NOMO-1 treated with dmso at 0.1 percent for 144 hours (cell line): ENCODE measurements at regions not wholly inside any gene's neighbourhood (a gene's known extent, or its start where the extent isn't known, plus 50 kb on each side); places are given as distances from the start of the nearest gene placed in this dataset.
"Not testable (repeated sequence)": the region's sequence is repeated elsewhere in the genome, so short reads cannot be mapped to it uniquely, and the experiment has no call there.

ENCODE experiments used
- DNase-seq: peaks from one replicate; lab custom pipeline; 2025; ENCODE audit not compliant: unreplicated experiment; lab: John Stamatoyannopoulos, UW

DNA sequence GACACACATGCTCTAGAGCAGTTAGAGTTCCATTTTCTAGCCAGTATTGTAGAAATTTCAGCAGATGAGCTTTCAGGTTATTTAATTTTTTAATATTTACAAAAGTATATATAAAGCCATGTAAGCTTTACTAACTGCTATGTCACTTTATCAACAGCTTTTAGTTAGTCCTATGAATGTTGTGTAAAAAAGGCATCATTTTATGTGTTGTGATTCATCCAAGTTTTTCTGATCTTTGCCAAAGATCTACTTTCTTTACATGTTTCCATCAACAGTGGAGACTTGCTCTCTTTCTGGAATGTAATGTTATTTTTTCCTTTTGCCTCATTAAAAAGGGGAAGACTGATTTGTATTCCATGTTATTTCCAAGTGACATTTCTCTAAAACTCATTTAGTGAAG lies 125.2 kb upstream of the TFPI start:
- no peak for DNase-seq

DNA sequence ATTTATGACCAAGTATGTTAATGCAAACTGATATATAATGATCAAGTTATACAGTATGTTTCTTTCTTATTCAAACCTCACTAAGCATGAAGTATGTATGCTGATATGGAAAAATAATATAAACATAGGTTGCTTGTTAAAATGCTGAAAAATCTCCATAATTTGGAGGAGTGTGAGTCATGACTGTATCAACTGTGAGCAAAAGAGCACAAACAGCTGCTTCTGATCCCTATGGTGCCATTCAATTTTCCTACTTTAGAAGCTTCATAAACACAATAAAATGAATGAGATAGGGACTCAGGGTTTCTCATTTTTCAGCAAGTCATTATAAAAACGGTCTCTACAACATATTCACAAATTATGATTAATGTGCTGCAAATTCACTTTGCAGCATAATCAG lies 129.9 kb upstream of the TFPI start:
- DNase-seq: no peak

DNA sequence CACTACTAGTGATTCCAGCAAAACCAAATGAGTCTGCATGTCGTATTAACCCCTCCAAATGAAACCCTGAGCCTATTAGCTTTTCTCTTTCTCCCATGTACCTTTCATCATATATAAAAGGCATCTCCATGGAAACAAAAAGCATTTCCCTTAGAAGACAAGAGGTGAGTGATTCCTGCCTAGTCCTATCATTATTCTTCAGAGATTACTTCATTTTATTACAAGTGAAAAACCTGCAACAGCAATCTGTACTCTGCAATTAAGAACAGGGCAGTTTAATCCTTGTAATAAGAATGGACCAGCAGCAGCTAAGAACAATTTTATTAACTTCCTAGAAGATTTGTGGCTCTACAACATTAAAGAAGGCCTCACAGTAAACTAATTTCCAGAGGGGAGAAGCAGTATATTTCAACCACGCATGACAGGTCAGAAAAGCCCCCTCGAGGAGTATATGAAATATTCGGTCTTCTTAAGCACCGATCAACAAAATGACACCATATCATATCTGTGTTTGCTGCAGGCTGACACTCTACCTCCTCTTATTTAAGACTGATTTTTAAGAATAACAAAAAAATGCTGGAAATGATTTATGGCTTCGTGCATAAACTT lies 132.3 kb upstream of the TFPI start:
- no peak for DNase-seq

GRCh38 chr2:187687585-187687984 lies 133.3 kb upstream of the TFPI start:
- DNase-seq: no peak

DNA sequence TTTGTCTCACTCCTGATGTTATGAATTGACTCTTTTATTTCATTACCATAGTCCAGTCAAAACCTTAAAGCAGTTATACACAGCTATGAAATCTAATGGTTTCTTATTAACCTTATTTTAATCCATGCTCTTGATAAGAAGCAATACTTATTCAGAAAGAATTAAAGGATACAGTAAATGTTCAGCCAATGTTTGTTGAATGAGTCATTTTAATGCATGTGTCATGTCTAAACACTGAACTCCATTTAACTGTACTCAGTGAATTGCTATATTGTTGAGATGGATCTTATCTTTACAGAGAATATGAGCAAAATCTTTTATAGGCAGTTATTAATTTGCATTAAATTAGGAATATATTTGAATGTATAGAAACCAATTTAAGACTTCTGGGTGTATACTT lies 135.1 kb upstream of the TFPI start:
- DNase-seq: no peak

- no peak for DNase-seq
These were observed 139.7 kb upstream of the TFPI start for GRCh38 chr2:187693923-187694322.

GRCh38 chr2:187696644-187697043 lies 142.4 kb upstream of the TFPI start:
- DNase-seq: not testable (repeated sequence)

DNA sequence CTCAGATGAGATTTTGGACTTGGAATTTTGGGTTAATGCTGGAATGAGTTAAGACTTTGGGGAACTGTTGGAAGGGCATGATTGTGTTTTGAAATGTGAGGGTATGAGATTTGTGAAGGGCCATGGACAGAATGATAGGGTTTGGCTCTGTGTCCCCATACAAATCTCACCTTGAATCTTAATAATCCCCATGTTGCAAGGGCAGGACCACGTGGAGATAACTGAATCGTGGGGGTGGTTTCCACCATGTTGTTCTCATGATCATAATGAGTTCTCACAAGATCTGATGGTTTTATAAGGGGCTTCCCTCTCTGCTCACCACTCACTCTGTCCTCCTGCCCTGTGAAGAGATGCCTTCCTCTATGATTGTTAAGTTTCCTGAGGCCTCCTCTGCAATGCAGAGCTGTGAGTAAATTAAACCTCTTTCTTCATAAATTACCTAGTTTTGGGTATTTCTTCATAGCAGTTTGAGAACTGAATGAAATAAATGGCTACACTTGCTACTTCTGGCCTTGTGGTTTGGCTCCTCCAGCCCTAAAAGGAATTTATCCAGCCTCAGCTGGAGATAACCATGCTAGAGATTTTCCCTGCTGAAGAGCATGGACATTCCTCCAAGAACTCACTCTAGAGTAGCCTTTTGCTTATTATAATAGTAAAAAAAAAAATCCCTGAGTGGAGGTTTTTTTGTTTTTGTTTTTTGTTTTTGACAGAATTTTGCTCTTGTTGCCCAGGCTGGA lies 144.3 kb upstream of the TFPI start:
- DNase-seq: no peak

DNA sequence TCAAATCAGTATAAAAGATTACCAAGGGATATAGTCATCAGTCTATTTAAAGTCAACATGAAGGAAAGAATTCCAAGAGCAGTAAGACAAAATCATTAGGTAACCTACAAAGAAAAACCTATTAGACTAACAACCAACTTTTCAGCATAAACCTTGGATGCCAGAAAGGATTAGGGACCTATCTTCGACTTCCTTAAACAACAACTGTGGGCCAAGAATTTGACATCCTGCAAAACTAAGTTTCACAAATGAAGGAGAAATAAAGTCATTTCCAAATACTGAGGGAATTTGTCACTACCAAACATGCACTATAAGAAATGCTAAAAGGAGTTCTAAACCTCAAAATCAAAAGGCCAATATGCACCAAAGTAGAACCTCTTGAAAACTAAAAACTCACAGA lies 147.9 kb upstream of the TFPI start:
- DNase-seq: no peak

DNA sequence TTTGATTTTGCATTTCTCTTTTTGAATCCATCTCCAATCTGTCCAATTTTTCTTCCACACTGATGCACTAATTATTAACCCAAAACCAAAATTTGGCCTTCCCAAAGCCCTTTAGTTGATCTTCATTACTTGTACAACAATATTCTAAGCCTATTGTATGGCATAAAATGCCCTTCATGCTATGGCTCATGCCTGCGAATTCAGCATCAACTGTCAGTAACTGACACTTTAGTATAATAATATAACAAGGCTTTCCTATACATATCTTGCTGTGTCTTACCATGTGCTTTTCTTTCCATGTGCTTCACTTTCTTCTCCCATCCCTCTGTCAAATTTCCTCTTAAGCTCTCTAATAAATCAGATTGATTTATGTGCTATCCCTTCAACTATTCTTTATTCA lies 154.0 kb upstream of the TFPI start:
- DNase-seq: no peak

GRCh38 chr2:187709065-187709464 lies 154.8 kb upstream of the TFPI start:
- DNase-seq: no peak

- no peak for DNase-seq
These were observed 156.7 kb upstream of the TFPI start for GRCh38 chr2:187710791-187711521.

DNA sequence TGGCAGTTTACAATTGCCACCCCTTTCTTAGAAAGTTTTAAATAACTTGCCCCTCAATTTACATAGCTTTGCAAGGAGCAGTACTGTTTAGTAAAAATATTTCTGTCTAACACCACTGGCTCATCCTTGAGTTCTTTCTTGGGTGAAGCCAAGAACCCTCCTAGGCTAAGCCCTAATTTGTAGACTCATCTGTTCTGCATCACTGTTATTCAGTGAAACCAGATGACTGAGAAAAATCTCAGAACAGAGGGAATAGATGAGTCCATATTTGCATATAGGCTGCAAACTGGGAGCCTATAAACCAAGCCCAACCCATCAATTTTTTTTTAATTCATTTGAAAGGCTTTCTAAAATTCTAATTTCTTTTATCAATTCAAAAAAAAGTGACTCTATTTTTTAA lies 161.4 kb upstream of the TFPI start:
- DNase-seq: no peak

GRCh38 chr2:187716301-187716700 lies 162.1 kb upstream of the TFPI start:
- no peak for DNase-seq

GRCh38 chr2:187718092-187718491 lies 163.9 kb upstream of the TFPI start:
- DNase-seq: no peak

DNA sequence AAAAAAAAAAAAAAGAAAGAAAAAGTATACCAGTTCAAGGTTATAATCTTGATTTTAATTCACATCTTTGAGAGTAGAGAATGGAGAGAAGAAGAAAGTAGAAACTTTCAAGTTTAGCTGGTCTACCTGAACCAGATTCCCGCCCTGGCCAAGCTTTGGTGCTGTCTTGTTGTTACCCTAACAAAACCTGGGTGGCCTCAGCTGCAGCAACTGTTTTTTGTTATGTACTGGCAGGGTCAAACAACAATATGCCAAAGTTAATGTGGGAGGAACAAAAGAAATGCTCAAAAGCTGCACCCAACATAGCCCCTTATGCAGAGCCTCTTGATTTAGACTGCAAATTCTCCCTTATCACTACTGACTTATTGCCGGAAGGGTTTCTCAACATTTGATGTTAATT lies 165.3 kb upstream of the TFPI start:
- DNase-seq: no peak

GRCh38 chr2:187748958-187749357 lies 194.7 kb upstream of the TFPI start:
- no peak for DNase-seq

DNA sequence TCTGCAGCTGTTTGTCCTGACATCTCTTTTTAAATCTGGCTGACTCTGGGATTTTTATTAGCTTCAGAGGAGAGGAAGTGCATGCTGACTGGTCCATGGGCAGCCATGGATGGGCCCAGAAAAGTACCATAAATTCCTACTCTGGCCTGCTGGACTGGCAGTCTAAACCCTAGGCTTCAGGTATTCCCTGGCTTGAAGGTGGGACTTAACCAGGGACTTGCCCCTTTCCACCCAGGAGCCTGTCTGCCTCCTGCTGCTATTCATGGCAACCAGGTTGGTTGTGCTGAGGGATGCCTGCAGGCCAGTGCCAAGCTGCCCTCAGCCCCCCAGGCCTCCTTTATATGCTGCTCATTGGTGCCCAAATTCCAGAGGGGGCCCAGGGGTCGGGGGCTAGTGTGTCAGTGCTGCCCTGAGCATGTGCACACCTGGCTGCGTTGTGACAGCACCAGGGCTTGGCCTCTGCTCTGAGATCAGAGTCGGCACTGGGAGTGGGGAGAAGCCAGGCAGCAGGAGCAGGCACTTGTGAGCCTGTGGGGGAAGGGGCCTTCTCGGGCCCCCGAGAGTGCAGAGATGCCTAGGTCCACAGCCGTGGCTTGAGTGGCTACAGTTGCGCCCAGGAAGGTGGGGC lies 195.7 kb upstream of the TFPI start:
- no peak for DNase-seq

DNA sequence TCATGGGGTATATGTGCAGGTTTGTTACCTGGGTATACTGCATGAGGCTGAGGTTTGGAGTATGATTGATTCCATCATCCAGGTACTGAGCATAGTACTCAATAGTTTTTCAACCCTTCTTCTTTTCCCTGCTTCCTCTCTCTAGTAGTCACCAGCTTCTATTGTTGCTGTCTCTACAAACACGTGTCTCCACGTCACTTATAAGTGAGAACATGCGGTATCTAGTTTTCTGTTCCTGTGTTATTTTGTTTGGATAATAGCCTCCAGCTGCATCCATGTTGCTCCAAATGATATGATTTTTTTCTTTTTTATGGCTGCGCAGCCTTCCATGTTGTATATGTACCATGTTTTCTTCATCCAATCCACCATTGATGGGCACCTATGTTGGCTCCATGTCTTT lies 214.8 kb upstream of the TFPI start:
- DNase-seq: no peak

DNA sequence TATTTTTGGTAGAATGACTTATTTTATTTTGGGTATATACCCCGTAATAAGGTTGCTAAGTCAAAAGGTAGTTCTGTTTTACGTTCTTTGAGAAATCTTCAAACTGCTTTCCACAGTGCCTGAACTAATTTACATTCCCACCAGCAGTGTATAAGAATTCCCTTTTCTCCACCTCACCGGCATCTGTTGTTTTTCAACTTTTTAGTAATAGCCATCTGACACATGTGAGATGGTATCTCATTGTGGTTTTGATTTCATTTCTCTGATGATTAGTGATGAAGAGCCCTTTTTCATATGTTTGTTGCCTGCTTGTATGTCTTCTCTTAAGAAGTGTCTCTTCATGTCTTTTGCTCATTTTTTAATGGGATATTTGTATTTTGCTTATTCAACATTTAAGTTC lies 215.2 kb upstream of the TFPI start:
- DNase-seq: no peak

GRCh38 chr2:187774551-187775071 lies 220.4 kb upstream of the TFPI start:
- DNase-seq: no peak

DNA sequence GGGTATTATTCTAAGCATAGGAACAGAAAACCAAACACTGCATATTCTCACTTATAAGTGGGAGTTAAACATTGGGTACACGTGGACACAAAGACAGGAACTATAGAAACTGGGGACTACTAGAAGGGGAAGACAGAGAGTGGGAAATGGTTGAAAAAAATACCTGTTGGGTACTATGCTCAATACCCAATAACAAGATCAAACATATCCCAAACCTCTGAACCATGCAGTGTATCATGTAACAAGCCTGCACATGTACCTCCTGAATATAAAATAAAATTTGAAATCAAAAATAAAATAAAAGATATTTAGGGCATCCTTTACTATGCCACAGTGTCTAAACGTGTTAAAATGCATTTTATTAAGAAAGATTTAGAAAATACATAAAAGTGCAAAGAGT lies 221.0 kb upstream of the TFPI start:
- no peak for DNase-seq
